K562 (cell line): ENCODE measurements at regions not wholly inside any gene's neighbourhood (a gene's known extent, or its start where the extent isn't known, plus 50 kb on each side); places are given as distances from the start of the nearest gene placed in this dataset.

Experiments used
- CEBPB ChIP-seq: fragments of 450-650 bp; IDR thresholded peaks from 2 replicates; pipeline ENCODE4 v1.6.1; 2016; ENCODE audit warnings: missing genetic modification characterization, missing compliant biosample characterization
- EP300 ChIP-seq: IDR thresholded peaks from 2 replicates; pipeline ENCODE4 v1.6.1; 2012; ENCODE audit warnings: low read length, improper control_type of control experiment
- HMG20A ChIP-seq: fragments of 450-650 bp; formaldehyde crosslinking; conservative IDR thresholded peaks from 2 replicates; pipeline ENCODE4 v1.4.0; 2020; ENCODE audit warnings: mild to moderate bottlenecking, mixed read lengths
- MXD1 ChIP-seq: fragments of 250-450 bp; sonication (Bioruptor Pico); IDR thresholded peaks from 2 replicates; pipeline ENCODE4 v1.8.0; 2021; ENCODE audit warnings: borderline replicate concordance, mild to moderate bottlenecking, moderate library complexity; ENCODE audit not compliant: poor library complexity, severe bottlenecking
- NR4A1 ChIP-seq, 2 experiments: fragments of 250-450 bp in 1 of 2; fragments of 450-650 bp in 1 of 2; sonication (Bioruptor Pico) in 1 of 2; IDR thresholded peaks; 2 replicates each; pipeline versions ENCODE4 v1.4.0 to v1.6.1; 2016 to 2020; ENCODE audit warnings: mild to moderate bottlenecking in 2 of 2, missing compliant biosample characterization in 1 of 2, missing genetic modification characterization in 1 of 2, moderate library complexity in 1 of 2
- TAF7 ChIP-seq: fragments of 450-650 bp; IDR thresholded peaks from 2 replicates; pipeline ENCODE4 v1.6.1; 2016; ENCODE audit warnings: missing genetic modification characterization, missing compliant biosample characterization
- ZNF134 ChIP-seq: fragments of 250-450 bp; sonication (Bioruptor Pico); conservative IDR thresholded peaks from 2 replicates; pipeline ENCODE4 v1.4.0; 2020
- TF ChIP-seq, protein P1 (sequence below): sonication (generic); formaldehyde crosslinking; IDR thresholded peaks from 2 replicates; pipeline ENCODE4 v1.4.0; 2020; ENCODE audit warnings: mild to moderate bottlenecking, missing genetic modification reagents
- TF ChIP-seq, protein P2 (sequence below): fragments of 250-450 bp; sonication (Bioruptor Pico); IDR thresholded peaks from 2 replicates; pipeline ENCODE4 v1.8.0; 2022; ENCODE audit warnings: inconsistent platforms
- TF ChIP-seq, protein P3 (sequence below), 3 experiments: IDR thresholded peaks in 2 of 3; conservative IDR thresholded peaks in 1 of 3; 2 replicates each; pipeline ENCODE4 v1.5.1; 2011 to 2012; ENCODE audit warnings: low read length in 3 of 3, mild to moderate bottlenecking in 3 of 3, control low read depth in 2 of 3, improper control_type of control experiment in 1 of 3, inconsistent platforms in 1 of 3, low read depth in 1 of 3, mixed read lengths in 1 of 3, moderate library complexity in 1 of 3; ENCODE audit not compliant: insufficient read depth in 2 of 3

DNA sequence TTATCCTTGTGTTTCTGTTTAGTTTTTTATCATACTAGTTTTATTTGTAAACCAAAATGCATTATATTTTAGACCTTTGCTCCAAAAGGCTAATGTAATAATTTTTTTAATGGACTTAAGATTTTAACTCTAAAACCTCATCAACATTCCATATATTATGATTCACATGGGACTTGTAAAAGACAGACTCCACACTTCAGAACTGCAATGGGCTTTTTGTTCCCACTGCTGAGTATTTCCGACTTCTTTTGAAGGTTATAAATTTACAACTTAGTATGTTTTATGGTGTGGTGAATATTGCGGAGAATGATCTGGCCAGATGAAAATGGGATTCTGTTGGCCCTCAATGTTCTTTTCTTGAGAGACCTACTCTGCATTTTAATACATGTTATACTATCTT is 678.5 kb downstream of the USP25 start:
- TF ChIP-seq HMG20A (CRISPR knock-in tag): no peak
- no peak for TF ChIP-seq MXD1
- TF ChIP-seq, protein P1, sequence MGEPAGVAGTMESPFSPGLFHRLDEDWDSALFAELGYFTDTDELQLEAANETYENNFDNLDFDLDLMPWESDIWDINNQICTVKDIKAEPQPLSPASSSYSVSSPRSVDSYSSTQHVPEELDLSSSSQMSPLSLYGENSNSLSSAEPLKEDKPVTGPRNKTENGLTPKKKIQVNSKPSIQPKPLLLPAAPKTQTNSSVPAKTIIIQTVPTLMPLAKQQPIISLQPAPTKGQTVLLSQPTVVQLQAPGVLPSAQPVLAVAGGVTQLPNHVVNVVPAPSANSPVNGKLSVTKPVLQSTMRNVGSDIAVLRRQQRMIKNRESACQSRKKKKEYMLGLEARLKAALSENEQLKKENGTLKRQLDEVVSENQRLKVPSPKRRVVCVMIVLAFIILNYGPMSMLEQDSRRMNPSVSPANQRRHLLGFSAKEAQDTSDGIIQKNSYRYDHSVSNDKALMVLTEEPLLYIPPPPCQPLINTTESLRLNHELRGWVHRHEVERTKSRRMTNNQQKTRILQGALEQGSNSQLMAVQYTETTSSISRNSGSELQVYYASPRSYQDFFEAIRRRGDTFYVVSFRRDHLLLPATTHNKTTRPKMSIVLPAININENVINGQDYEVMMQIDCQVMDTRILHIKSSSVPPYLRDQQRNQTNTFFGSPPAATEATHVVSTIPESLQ (CRISPR knock-in tag): no peak
- TF ChIP-seq, protein P2, sequence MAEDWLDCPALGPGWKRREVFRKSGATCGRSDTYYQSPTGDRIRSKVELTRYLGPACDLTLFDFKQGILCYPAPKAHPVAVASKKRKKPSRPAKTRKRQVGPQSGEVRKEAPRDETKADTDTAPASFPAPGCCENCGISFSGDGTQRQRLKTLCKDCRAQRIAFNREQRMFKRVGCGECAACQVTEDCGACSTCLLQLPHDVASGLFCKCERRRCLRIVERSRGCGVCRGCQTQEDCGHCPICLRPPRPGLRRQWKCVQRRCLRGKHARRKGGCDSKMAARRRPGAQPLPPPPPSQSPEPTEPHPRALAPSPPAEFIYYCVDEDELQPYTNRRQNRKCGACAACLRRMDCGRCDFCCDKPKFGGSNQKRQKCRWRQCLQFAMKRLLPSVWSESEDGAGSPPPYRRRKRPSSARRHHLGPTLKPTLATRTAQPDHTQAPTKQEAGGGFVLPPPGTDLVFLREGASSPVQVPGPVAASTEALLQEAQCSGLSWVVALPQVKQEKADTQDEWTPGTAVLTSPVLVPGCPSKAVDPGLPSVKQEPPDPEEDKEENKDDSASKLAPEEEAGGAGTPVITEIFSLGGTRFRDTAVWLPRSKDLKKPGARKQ (CRISPR knock-in tag): no peak
- no peak for TF ChIP-seq CEBPB (tag)
- TF ChIP-seq, protein P3, sequence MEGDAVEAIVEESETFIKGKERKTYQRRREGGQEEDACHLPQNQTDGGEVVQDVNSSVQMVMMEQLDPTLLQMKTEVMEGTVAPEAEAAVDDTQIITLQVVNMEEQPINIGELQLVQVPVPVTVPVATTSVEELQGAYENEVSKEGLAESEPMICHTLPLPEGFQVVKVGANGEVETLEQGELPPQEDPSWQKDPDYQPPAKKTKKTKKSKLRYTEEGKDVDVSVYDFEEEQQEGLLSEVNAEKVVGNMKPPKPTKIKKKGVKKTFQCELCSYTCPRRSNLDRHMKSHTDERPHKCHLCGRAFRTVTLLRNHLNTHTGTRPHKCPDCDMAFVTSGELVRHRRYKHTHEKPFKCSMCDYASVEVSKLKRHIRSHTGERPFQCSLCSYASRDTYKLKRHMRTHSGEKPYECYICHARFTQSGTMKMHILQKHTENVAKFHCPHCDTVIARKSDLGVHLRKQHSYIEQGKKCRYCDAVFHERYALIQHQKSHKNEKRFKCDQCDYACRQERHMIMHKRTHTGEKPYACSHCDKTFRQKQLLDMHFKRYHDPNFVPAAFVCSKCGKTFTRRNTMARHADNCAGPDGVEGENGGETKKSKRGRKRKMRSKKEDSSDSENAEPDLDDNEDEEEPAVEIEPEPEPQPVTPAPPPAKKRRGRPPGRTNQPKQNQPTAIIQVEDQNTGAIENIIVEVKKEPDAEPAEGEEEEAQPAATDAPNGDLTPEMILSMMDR (IDR thresholded peaks at IDR 0.05 in 2 of 3, conservative IDR thresholded peaks at IDR 0.05 in 1 of 3; ENCODE audit: insufficient read depth in 2 of 3, low read depth in 1 of 3, low read length in 3 of 3): no peak
- TF ChIP-seq NR4A1 (CRISPR knock-in tag; IDR thresholded peaks at IDR 0.05): no peak
- no peak for TF ChIP-seq NR4A1 (tag; IDR thresholded peaks at IDR 0.05)
- no peak for TF ChIP-seq ZNF134
- TF ChIP-seq EP300: no peak
- TF ChIP-seq TAF7 (tag): no peak
